ENCODE measurements at regions not wholly inside any gene's neighbourhood (a gene's known extent, or its start where the extent isn't known, plus 50 kb on each side); places are given as distances from the start of the nearest gene placed in this dataset.

- Histone ChIP-seq H3K4me1 (ENCODE audit: control insufficient read depth in 2 of 2, insufficient read depth in 2 of 2, low read length in 2 of 2) (no peaks in the 10 kb centered on the region), H3K79me2 (ENCODE audit: control insufficient read depth, insufficient read depth, low read length) (no peaks in the 10 kb centered on the region), H3K4me2 (replicated peaks; ENCODE audit: low read depth, low read length, poor library complexity, severe bottlenecking) (no peak overlapping the region), H3K4me3 (ENCODE audit: control extremely low read depth in 1 of 5, extremely low read depth in 1 of 5, insufficient read depth in 1 of 5, low read depth in 2 of 5, low read length in 4 of 5) (no peak overlapping the region), H4K20me1 (ENCODE audit: control insufficient read depth, insufficient read depth, low read length, poor library complexity, severe bottlenecking) (no peaks in the 10 kb centered on the region), H3K9ac (ENCODE audit: low read length) (no peak overlapping the region), H2AFZ (ENCODE audit: insufficient read depth, low read depth, low read length, poor library complexity, severe bottlenecking) (no peak overlapping the region), H3K27me3 (replicated peaks in 1 of 4; ENCODE audit: control extremely low read depth in 1 of 4, control insufficient read depth in 3 of 4, insufficient read depth in 4 of 4, low read length in 3 of 4) (no peaks in the 10 kb centered on the region), H3K36me3 (replicated peaks in 1 of 2; ENCODE audit: control extremely low read depth in 1 of 2, control insufficient read depth in 1 of 2, extremely low read depth in 1 of 2, insufficient read depth in 2 of 2, low read length in 1 of 2) (no peaks in the 10 kb centered on the region), H3K9me3 (ENCODE audit: control extremely low read depth in 1 of 3, control insufficient read depth in 2 of 3, insufficient read depth in 1 of 3, low read length in 2 of 3) (peaks cover 0 to 30% (median 2%) of the 10 kb centered on the region in 3 donors), H3K27ac (ENCODE audit: low read length in 2 of 2) (no peak overlapping the region)
- ChIA-PET CTCF (no interaction called here), POLR2A (no interaction called here)
- 100% methylated on average over 2 of the region's 3 CpGs for WGBS (ENCODE audit: insufficient coverage)
- Mint-ChIP-seq H3K27ac (no peak overlapping the region), H3K9me3 (ENCODE audit: insufficient read depth) (peaks cover 25% of the 10 kb centered on the region), H3K27me3 (no peaks in the 10 kb centered on the region), H3K4me3 (no peak overlapping the region), H3K4me1 (no peaks in the 10 kb centered on the region)
- intact Hi-C loops (cut with micrococcal nuclease): no loop called here
- no peak for DNase-seq
- no peak for ATAC-seq (ENCODE audit: low read depth)
- TF ChIP-seq EZH2 (IDR thresholded peaks at IDR 0.05; ENCODE audit: borderline replicate concordance, insufficient read depth, low read depth, low read length, poor library complexity, severe bottlenecking): no peak
- TF ChIP-seq, protein P1, sequence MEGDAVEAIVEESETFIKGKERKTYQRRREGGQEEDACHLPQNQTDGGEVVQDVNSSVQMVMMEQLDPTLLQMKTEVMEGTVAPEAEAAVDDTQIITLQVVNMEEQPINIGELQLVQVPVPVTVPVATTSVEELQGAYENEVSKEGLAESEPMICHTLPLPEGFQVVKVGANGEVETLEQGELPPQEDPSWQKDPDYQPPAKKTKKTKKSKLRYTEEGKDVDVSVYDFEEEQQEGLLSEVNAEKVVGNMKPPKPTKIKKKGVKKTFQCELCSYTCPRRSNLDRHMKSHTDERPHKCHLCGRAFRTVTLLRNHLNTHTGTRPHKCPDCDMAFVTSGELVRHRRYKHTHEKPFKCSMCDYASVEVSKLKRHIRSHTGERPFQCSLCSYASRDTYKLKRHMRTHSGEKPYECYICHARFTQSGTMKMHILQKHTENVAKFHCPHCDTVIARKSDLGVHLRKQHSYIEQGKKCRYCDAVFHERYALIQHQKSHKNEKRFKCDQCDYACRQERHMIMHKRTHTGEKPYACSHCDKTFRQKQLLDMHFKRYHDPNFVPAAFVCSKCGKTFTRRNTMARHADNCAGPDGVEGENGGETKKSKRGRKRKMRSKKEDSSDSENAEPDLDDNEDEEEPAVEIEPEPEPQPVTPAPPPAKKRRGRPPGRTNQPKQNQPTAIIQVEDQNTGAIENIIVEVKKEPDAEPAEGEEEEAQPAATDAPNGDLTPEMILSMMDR (IDR thresholded peaks at IDR 0.05): no peak
These were observed 2277.7 kb downstream of the TP53TG3F start for GRCh38 chr16:35737076-35737475.

- Histone ChIP-seq H4K20me1 (ENCODE audit: control insufficient read depth, insufficient read depth, low read length, poor library complexity, severe bottlenecking) (no peaks in the 10 kb centered on the region), H3K4me3 (ENCODE audit: control extremely low read depth in 1 of 5, extremely low read depth in 1 of 5, insufficient read depth in 1 of 5, low read depth in 2 of 5, low read length in 4 of 5) (no peak overlapping the region), H3K27ac (ENCODE audit: low read length in 2 of 2) (no peak overlapping the region), H3K27me3 (replicated peaks in 1 of 4; ENCODE audit: control extremely low read depth in 1 of 4, control insufficient read depth in 3 of 4, insufficient read depth in 4 of 4, low read length in 3 of 4) (no peaks in the 10 kb centered on the region), H3K9ac (ENCODE audit: low read length) (no peak overlapping the region), H2AFZ (ENCODE audit: insufficient read depth, low read depth, low read length, poor library complexity, severe bottlenecking) (no peak overlapping the region), H3K36me3 (replicated peaks in 1 of 2; ENCODE audit: control extremely low read depth in 1 of 2, control insufficient read depth in 1 of 2, extremely low read depth in 1 of 2, insufficient read depth in 2 of 2, low read length in 1 of 2) (no peaks in the 10 kb centered on the region), H3K4me1 (ENCODE audit: control insufficient read depth in 2 of 2, insufficient read depth in 2 of 2, low read length in 2 of 2) (no peaks in the 10 kb centered on the region), H3K4me2 (replicated peaks; ENCODE audit: low read depth, low read length, poor library complexity, severe bottlenecking) (no peak overlapping the region), H3K9me3 (ENCODE audit: control extremely low read depth in 1 of 3, control insufficient read depth in 2 of 3, insufficient read depth in 1 of 3, low read length in 2 of 3) (peaks cover 0 to 15% (median 0%) of the 10 kb centered on the region in 3 donors), H3K79me2 (ENCODE audit: control insufficient read depth, insufficient read depth, low read length) (no peaks in the 10 kb centered on the region)
- intact Hi-C loops (cut with micrococcal nuclease): no loop called here
- CTCF ChIA-PET: no interaction called here
- POLR2A ChIA-PET: no interaction called here
- TF ChIP-seq, protein P1 (IDR thresholded peaks at IDR 0.05): no peak
- no peak for TF ChIP-seq EZH2 (IDR thresholded peaks at IDR 0.05; ENCODE audit: borderline replicate concordance, insufficient read depth, low read depth, low read length, poor library complexity, severe bottlenecking)
- H3K4me1 Mint-ChIP-seq: no peaks in the 10 kb centered on the region
- DNase-seq (no peak), ATAC-seq (ENCODE audit: low read depth) (no peak)
- 60% methylated on average over 4 of the region's 4 CpGs for WGBS (ENCODE audit: insufficient coverage)
- H3K9me3 Mint-ChIP-seq (ENCODE audit: insufficient read depth): peaks cover 30% of the 10 kb centered on the region
- H3K4me3 Mint-ChIP-seq: no peak overlapping the region
- no peak overlapping the region for H3K27ac Mint-ChIP-seq
- H3K27me3 Mint-ChIP-seq: no peaks in the 10 kb centered on the region
These were observed 2282.1 kb downstream of the TP53TG3F start for GRCh38 chr16:35741546-35741945.

Measured in B cell (primary cell).